GM13976 (cell line): ENCODE measurements at regions not wholly inside any gene's neighbourhood (a gene's known extent, or its start where the extent isn't known, plus 50 kb on each side); places are given as distances from the start of the nearest gene placed in this dataset.

Experiments
- DNase-seq: peaks from one replicate; pipeline ENCODE4 v3.0.0; 2012; ENCODE audit warnings: low spot score
- in situ Hi-C: fragments of 300-500 bp; cut with MboI; formaldehyde crosslinking; loops from one replicate; pipeline ENCODE4 v1.12.0; 2022; ENCODE audit warnings: low sequenced_read_pairs, mixed read lengths, inconsistent platforms; ENCODE audit not compliant: unreplicated experiment
- TF ChIP-seq, protein P1 (sequence below): IDR thresholded peaks from 2 replicates; pipeline ENCODE4 v1.5.1; 2012; ENCODE audit warnings: borderline replicate concordance, mild to moderate bottlenecking; ENCODE audit not compliant: insufficient read depth; ENCODE audit errors: extremely low read depth, missing control alignments, control extremely low read depth

DNA sequence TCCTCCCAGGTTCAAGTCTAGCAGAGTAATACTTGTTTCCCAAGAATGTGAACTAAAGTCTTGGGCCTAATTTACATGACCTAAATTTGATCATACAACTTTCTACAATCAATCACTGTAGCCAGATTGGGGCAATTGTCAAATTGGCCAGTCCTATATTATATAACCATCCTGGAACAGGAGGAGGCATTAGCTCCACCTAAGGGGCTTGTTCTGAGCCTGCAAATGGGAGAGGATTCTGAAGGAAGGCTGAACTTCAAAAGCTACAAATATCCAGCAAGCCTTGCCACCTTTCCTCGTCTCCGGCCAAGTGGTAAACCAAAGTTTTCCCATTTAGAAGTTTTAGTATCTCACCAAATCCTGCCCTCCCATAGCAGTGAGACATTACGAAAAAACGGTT, 1289.6 kb upstream of the TENM3 start:
- TF ChIP-seq, protein P1, sequence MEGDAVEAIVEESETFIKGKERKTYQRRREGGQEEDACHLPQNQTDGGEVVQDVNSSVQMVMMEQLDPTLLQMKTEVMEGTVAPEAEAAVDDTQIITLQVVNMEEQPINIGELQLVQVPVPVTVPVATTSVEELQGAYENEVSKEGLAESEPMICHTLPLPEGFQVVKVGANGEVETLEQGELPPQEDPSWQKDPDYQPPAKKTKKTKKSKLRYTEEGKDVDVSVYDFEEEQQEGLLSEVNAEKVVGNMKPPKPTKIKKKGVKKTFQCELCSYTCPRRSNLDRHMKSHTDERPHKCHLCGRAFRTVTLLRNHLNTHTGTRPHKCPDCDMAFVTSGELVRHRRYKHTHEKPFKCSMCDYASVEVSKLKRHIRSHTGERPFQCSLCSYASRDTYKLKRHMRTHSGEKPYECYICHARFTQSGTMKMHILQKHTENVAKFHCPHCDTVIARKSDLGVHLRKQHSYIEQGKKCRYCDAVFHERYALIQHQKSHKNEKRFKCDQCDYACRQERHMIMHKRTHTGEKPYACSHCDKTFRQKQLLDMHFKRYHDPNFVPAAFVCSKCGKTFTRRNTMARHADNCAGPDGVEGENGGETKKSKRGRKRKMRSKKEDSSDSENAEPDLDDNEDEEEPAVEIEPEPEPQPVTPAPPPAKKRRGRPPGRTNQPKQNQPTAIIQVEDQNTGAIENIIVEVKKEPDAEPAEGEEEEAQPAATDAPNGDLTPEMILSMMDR, result no peak
- in situ Hi-C loops, result no loop called here
- no peak for DNase-seq

DNA sequence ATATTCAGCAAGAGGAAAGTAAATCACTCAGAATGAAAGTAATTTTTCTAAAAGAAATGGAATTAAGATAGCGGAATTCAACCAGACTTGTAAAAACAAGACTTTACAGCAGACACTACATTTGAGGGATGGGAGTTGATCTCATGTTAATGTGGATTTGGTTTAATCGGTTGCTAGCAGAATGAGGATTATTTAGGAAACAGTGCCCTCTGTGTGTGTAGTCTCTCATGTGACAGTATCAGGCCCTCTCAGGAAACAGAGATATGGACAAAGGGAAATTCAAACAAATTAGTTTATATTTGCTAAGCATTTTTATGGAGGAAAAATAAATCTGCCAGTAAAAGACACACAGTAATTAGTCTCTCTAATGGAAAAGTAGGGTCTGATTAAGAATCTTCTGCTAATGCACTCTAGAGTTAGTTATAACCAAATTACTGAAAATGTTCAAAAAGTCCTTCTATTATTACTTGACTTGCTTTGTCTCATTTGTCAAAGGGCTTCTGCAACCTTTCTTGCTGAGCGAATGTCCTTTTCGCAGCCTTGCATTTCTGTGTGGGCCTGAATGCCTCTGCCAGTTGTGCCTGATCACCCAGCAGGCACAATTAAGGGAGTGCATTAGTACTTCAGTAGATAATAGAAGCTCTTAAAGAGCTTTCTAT, 1282.3 kb upstream of the TENM3 start:
- DNase-seq, result no peak
- TF ChIP-seq, protein P1, result no peak
- in situ Hi-C loops, result no loop called here

DNA sequence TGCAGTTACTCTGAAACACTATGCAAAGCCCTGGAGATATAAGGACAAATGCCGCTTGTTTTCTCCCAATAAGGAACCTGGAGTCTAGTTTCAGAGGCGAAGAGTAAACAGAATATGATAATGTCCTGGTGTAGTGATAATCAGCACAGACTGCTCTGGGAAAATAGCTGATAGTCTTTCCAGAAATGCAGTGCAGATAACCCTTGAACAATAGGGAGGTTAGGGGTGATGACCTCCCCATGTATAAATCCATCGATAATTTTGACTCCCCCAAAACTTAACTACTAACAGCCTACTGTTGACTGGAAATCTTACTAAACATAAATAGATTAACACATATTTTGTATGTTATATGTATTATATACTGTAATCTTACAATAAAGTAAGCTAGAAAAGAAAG, 1280.9 kb upstream of the TENM3 start:
- in situ Hi-C loops, result no loop called here
- TF ChIP-seq, protein P1, result no peak
- no peak for DNase-seq

DNA sequence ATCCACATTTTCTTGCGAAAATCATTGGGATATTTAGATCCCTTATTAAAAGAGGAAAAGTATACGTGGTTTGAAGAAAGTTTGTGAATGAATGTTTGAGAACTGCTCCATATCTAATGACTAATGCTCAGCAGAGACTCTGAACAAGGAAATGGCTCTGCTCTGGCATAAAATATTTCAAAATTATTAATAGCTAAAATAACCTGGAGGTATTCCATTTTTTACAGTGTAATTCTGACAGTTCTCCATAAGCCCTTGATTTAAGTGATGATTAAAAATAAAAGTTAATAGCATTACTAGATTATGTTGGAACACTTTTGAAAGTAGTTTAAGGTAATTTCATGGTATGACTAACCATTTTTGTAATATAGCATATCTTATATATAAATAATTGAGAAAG, 1276.9 kb upstream of the TENM3 start:
- DNase-seq, result no peak
- in situ Hi-C loops, result no loop called here
- TF ChIP-seq, protein P1, result no peak

DNA sequence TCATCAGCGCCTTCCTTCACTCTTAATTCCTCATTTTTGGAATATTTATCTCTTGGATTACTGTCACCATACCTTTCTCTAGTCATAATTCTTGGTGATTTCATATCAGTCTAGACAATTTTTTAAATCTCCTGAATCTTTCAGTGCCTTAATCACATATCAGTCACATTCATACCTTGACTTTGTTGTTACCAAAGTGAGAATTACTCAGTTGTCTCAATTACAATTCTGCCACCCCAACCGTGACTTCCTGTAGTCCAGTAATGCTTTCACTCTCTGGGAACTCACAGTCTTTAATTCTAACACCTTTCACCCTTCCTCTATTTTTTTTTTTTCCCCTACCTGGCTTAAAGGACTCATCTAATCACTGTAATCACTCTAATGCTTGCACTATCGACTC, 1275.3 kb upstream of the TENM3 start:
- TF ChIP-seq, protein P1, result no peak
- no peak for DNase-seq
- in situ Hi-C loops, result no loop called here

DNA sequence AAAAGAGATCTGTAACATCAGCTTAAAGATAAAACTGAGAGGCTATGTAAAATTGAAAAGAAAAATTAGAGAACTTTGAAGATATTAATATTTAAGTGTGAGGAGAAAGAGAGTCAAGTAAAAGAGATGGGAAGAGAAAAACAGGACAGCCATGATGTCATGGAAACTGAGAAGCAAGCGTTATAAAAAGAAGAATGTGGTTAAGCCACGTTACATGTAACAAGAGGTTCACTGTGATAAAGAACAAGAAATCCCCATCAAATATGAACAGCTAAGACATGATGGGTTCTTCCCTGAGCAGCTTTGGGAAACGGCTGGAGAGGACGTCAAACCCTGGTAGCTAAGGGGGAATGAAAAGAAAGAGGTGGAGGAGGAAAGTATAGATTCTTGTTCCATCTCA, 1269.3 kb upstream of the TENM3 start:
- TF ChIP-seq, protein P1, result no peak
- in situ Hi-C loops, result no loop called here
- DNase-seq, result no peak

DNA sequence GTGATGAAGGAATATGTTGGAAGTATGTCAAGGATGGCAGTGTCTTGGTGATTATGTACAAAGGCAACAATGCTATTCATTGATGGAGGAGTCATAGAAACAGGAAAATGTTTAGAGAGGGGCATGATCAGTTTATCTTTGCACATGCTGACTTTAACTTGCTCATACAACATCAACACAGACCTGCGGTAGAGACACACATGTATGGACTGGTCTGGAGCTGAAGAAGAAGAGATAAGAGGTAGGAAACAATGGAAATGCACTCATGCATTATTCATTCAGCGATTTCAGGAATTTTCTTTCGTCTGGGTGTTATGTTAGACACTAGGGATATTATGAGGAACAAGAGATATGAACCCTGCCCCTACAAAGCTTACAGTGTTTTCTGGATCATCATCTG, 1252.3 kb upstream of the TENM3 start:
- in situ Hi-C loops, result no loop called here
- TF ChIP-seq, protein P1, result no peak
- no peak for DNase-seq
